ENCODE measurements at regions not wholly inside any gene's neighbourhood (a gene's known extent, or its start where the extent isn't known, plus 50 kb on each side); places are given as distances from the start of the nearest gene placed in this dataset.

GRCh38 chr14:87783071-87783470, 209.9 kb downstream of the GALC start:
- H3K79me2 ChIP-seq (replicated peaks; ENCODE audit: insufficient read depth), result no peaks in the 10 kb centered on the region
- peaks cover 5% of the 10 kb centered on the region; the same call in 1 of the 2 replicates for H3K36me3 ChIP-seq (ENCODE audit: insufficient read depth)
- H3K4me2 ChIP-seq, result no peak overlapping the region
- no peaks in the 10 kb centered on the region for H3K27me3 ChIP-seq (ENCODE audit: insufficient read depth)
- H3K4me3 ChIP-seq, result no peak overlapping the region
- H3K9me2 ChIP-seq (ENCODE audit: insufficient read depth), result no peaks in the 10 kb centered on the region
- Mint-ChIP-seq H3K36me3 (ENCODE audit: low read depth) (peaks cover 12% of the 10 kb centered on the region; the same call in 2 of the 3 replicates), H3K4me3 (no peak overlapping the region), H3K4me1 (no peaks in the 10 kb centered on the region), H3K27me3 (ENCODE audit: insufficient read depth, low read depth, poor library complexity) (peaks cover 2% of the 10 kb centered on the region), H3K9me3 (peaks cover 44% of the 10 kb centered on the region), H3K27ac (no peak overlapping the region)
- H3F3A ChIP-seq (replicated peaks; ENCODE audit: low read depth), result no peaks in the 10 kb centered on the region
- H3K4me1 ChIP-seq (ENCODE audit: insufficient read depth), result no peaks in the 10 kb centered on the region
- H4K20me1 ChIP-seq (replicated peaks; ENCODE audit: insufficient read depth), result no peaks in the 10 kb centered on the region
- ATAC-seq (no peak), DNase-seq (ENCODE audit: low spot score) (no peak)
- no peak overlapping the region for H2AFZ ChIP-seq
- TF ChIP-seq NANOG (IDR thresholded peaks at IDR 0.05; ENCODE audit: borderline replicate concordance), result no peak
- H3K27ac ChIP-seq (ENCODE audit: low read depth), result no peak overlapping the region

GRCh38 chr14:87772854-87773253, 220.1 kb downstream of the GALC start:
- peaks cover 10% of the 10 kb centered on the region; the same call in 1 of the 2 replicates for H3K4me1 ChIP-seq (ENCODE audit: insufficient read depth)
- H3F3A ChIP-seq (replicated peaks; ENCODE audit: low read depth), result no peaks in the 10 kb centered on the region
- Mint-ChIP-seq H3K9me3 (peaks cover 22% of the 10 kb centered on the region), H3K36me3 (ENCODE audit: low read depth) (peaks cover 4% of the 10 kb centered on the region; the same call in 2 of the 3 replicates), H3K27me3 (ENCODE audit: insufficient read depth, low read depth, poor library complexity) (peaks cover 5% of the 10 kb centered on the region), H3K4me1 (peaks cover 4% of the 10 kb centered on the region; the same call in 2 of the 3 replicates), H3K4me3 (no peak overlapping the region), H3K27ac (no peak overlapping the region)
- no peaks in the 10 kb centered on the region for H3K36me3 ChIP-seq (ENCODE audit: insufficient read depth)
- ATAC-seq (peak; percentile 79), DNase-seq (ENCODE audit: low spot score) (peak; percentile 17)
- 0 out of 2 replicates have a peak overlapping the region, but pooled peaks have one; percentile 79 for H2AFZ ChIP-seq
- H3K4me2 ChIP-seq, result no peak overlapping the region
- H3K4me3 ChIP-seq, result no peak overlapping the region
- no peaks in the 10 kb centered on the region for H3K79me2 ChIP-seq (replicated peaks; ENCODE audit: insufficient read depth)
- H3K27ac ChIP-seq (ENCODE audit: low read depth), result no peak overlapping the region
- H3K27me3 ChIP-seq (ENCODE audit: insufficient read depth), result no peaks in the 10 kb centered on the region
- H3K9me2 ChIP-seq (ENCODE audit: insufficient read depth), result no peaks in the 10 kb centered on the region
- H4K20me1 ChIP-seq (replicated peaks; ENCODE audit: insufficient read depth), result no peaks in the 10 kb centered on the region
- TF ChIP-seq ZNF462 (CRISPR knock-in tag; IDR thresholded peaks at IDR 0.05) (no peak), CREB1 (CRISPR knock-in tag; IDR thresholded peaks at IDR 0.05; ENCODE audit: low read depth) (no peak), NANOG (IDR thresholded peaks at IDR 0.05; ENCODE audit: borderline replicate concordance) (no peak), EZH2phosphoT487 (IDR thresholded peaks at IDR 0.05; ENCODE audit: unreplicated experiment) (no peak), ZNF331 (CRISPR knock-in tag; IDR thresholded peaks at IDR 0.05; ENCODE audit: low read depth) (no peak)

Data from GM23338 (cell line).